ENCODE measurements at regions not wholly inside any gene's neighbourhood (a gene's known extent, or its start where the extent isn't known, plus 50 kb on each side); places are given as distances from the start of the nearest gene placed in this dataset.

- Histone ChIP-seq H3K27ac (no peak overlapping the region), H3K79me2 (no peaks in the 10 kb centered on the region), H3K27me3 (ENCODE audit: control insufficient read depth, insufficient read depth, low read length) (no peaks in the 10 kb centered on the region), H3K4me1 (no peaks in the 10 kb centered on the region), H3K4me2 (ENCODE audit: low read length) (no peak overlapping the region), H2AFZ (no peak overlapping the region), H3K4me3 (ENCODE audit: low read depth, low read length) (no peak overlapping the region), H3K9ac (no peak overlapping the region), H3K36me3 (ENCODE audit: control insufficient read depth, insufficient read depth, low read length) (no peaks in the 10 kb centered on the region), H3K9me3 (ENCODE audit: control insufficient read depth, low read length) (no peaks in the 10 kb centered on the region)
- no peak for TF ChIP-seq CTCF (IDR thresholded peaks at IDR 0.05)
Measured at GRCh38 chr4:138959097-138959815, 56.3 kb upstream of the NOCT start.

GRCh38 chr4:138958519-138958918 lies 57.1 kb upstream of the NOCT start:
- no peak overlapping the region for H3K4me2 ChIP-seq (ENCODE audit: low read length)

GRCh38 chr4:138957302-138957701 lies 58.3 kb upstream of the NOCT start:
- Histone ChIP-seq H2AFZ (no peak overlapping the region), H3K9ac (no peak overlapping the region), H3K4me2 (ENCODE audit: low read length) (no peak overlapping the region), H3K4me1 (no peaks in the 10 kb centered on the region), H3K79me2 (no peaks in the 10 kb centered on the region), H3K4me3 (ENCODE audit: low read depth, low read length) (no peak overlapping the region), H3K27ac (no peak overlapping the region), H3K9me3 (ENCODE audit: control insufficient read depth, low read length) (no peaks in the 10 kb centered on the region), H3K27me3 (ENCODE audit: control insufficient read depth, insufficient read depth, low read length) (no peaks in the 10 kb centered on the region), H3K36me3 (ENCODE audit: control insufficient read depth, insufficient read depth, low read length) (no peaks in the 10 kb centered on the region)
- TF ChIP-seq CTCF (IDR thresholded peaks at IDR 0.05) = no peak

More at GRCh38 chr4:138958519-138958918, 57.1 kb upstream of the NOCT start:
- no peaks in the 10 kb centered on the region for H3K4me1 ChIP-seq
- no peak overlapping the region for H2AFZ ChIP-seq
- H3K9me3 ChIP-seq (ENCODE audit: control insufficient read depth, low read length) = no peaks in the 10 kb centered on the region
- no peak overlapping the region for H3K27ac ChIP-seq
- H3K9ac ChIP-seq = no peak overlapping the region
- no peaks in the 10 kb centered on the region for H3K36me3 ChIP-seq (ENCODE audit: control insufficient read depth, insufficient read depth, low read length)
- H3K79me2 ChIP-seq = no peaks in the 10 kb centered on the region
- no peak for TF ChIP-seq CTCF (IDR thresholded peaks at IDR 0.05)
- H3K27me3 ChIP-seq (ENCODE audit: control insufficient read depth, insufficient read depth, low read length) = no peaks in the 10 kb centered on the region
- H3K4me3 ChIP-seq (ENCODE audit: low read depth, low read length) = no peak overlapping the region

GRCh38 chr4:138954428-138954827 lies 61.2 kb upstream of the NOCT start:
- Histone ChIP-seq H3K36me3 (ENCODE audit: control insufficient read depth, insufficient read depth, low read length) (no peaks in the 10 kb centered on the region), H2AFZ (no peak overlapping the region), H3K27me3 (ENCODE audit: control insufficient read depth, insufficient read depth, low read length) (no peaks in the 10 kb centered on the region), H3K4me2 (ENCODE audit: low read length) (no peak overlapping the region), H3K9me3 (ENCODE audit: control insufficient read depth, low read length) (no peaks in the 10 kb centered on the region), H3K9ac (no peak overlapping the region), H3K4me3 (ENCODE audit: low read depth, low read length) (no peak overlapping the region), H3K79me2 (no peaks in the 10 kb centered on the region), H3K4me1 (no peaks in the 10 kb centered on the region), H3K27ac (no peak overlapping the region)
- no peak for TF ChIP-seq CTCF (IDR thresholded peaks at IDR 0.05)

- H3K36me3 ChIP-seq (ENCODE audit: control insufficient read depth, insufficient read depth, low read length) = no peaks in the 10 kb centered on the region
- H3K27ac ChIP-seq = no peak overlapping the region
- H3K4me3 ChIP-seq (ENCODE audit: low read depth, low read length) = no peak overlapping the region
- TF ChIP-seq CTCF (IDR thresholded peaks at IDR 0.05) = no peak
- no peak overlapping the region for H3K9ac ChIP-seq
- no peaks in the 10 kb centered on the region for H3K79me2 ChIP-seq
- H3K4me2 ChIP-seq (ENCODE audit: low read length) = no peak overlapping the region
- no peaks in the 10 kb centered on the region for H3K27me3 ChIP-seq (ENCODE audit: control insufficient read depth, insufficient read depth, low read length)
- H3K9me3 ChIP-seq (ENCODE audit: control insufficient read depth, low read length) = no peaks in the 10 kb centered on the region
- no peaks in the 10 kb centered on the region for H3K4me1 ChIP-seq
- no peak overlapping the region for H2AFZ ChIP-seq
Measured at GRCh38 chr4:138953961-138954371, 61.6 kb upstream of the NOCT start.

All from parathyroid adenoma (tissue), 2 donors.